Keratinocyte (primary cell): ENCODE measurements at regions not wholly inside any gene's neighbourhood (a gene's known extent, or its start where the extent isn't known, plus 50 kb on each side); places are given as distances from the start of the nearest gene placed in this dataset.

Source experiments
- DNase-seq: peaks from one replicate; pipeline ENCODE4 v3.0.0-alpha.2; 2011; ENCODE audit warnings: low read depth, missing footprints, low spot score
- FAIRE-seq: peaks from 2 replicates; lab custom pipeline; 2011; peaks lifted over from hg19 to GRCh38; lab: Jason Lieb, UNC
- H2AFZ ChIP-seq: 2 replicates; pipeline ENCODE4 v1.6.0; 2012; ENCODE audit warnings: low read length, control low read depth, inconsistent platforms; ENCODE audit not compliant: control insufficient read depth
- H3K27ac ChIP-seq: 2 replicates; pipeline ENCODE4 v1.5.1; 2011; ENCODE audit warnings: low read length; ENCODE audit not compliant: control insufficient read depth, insufficient read depth
- H3K27me3 ChIP-seq: 3 replicates; pipeline ENCODE4 v1.6.0; 2011; ENCODE audit warnings: low read length; ENCODE audit not compliant: control insufficient read depth, insufficient read depth; ENCODE audit errors: extremely low read depth
- H3K36me3 ChIP-seq, 2 experiments: 2 replicates in 1 of 2; 3 replicates in 1 of 2; pipeline ENCODE4 v1.5.1; 2011; ENCODE audit warnings: low read length in 2 of 2, mild to moderate bottlenecking in 1 of 2; ENCODE audit not compliant: control insufficient read depth in 2 of 2, insufficient read depth in 2 of 2; ENCODE audit errors: extremely low read depth in 1 of 2
- H3K4me1 ChIP-seq: 3 replicates; pipeline ENCODE4 v1.5.1; 2011; ENCODE audit warnings: low read length; ENCODE audit not compliant: control insufficient read depth, insufficient read depth; ENCODE audit errors: extremely low read depth
- H3K4me2 ChIP-seq: 3 replicates; pipeline ENCODE4 v1.6.0; 2011; ENCODE audit warnings: low read depth, low read length; ENCODE audit not compliant: control insufficient read depth, insufficient read depth; ENCODE audit errors: extremely low read depth
- H3K4me3 ChIP-seq, 3 experiments: fragments of 200-600 bp in 1 of 3; sonication (generic) in 1 of 3; 2 replicates in 2 of 3; 3 replicates in 1 of 3; pipeline ENCODE4 v1.5.1; 2011 to 2016; ENCODE audit warnings: low read length in 3 of 3, mild to moderate bottlenecking in 3 of 3, control low read depth in 2 of 3, inconsistent platforms in 1 of 3, low read depth in 1 of 3, mixed read lengths in 1 of 3, mixed run types in 1 of 3, moderate library complexity in 1 of 3; ENCODE audit not compliant: control insufficient read depth in 2 of 3, insufficient read depth in 2 of 3; ENCODE audit errors: extremely low read depth in 1 of 3
- H3K79me2 ChIP-seq: 2 replicates; pipeline ENCODE4 v1.6.0; 2012; ENCODE audit warnings: low read length; ENCODE audit not compliant: control insufficient read depth, insufficient read depth
- H3K9ac ChIP-seq: 3 replicates; pipeline ENCODE4 v1.6.0; 2011; ENCODE audit warnings: low read length; ENCODE audit not compliant: control insufficient read depth, insufficient read depth; ENCODE audit errors: extremely low read depth
- H3K9me1 ChIP-seq: 3 replicates; pipeline ENCODE4 v1.6.0; 2011; ENCODE audit warnings: low read length; ENCODE audit not compliant: control insufficient read depth, insufficient read depth; ENCODE audit errors: extremely low read depth
- H3K9me3 ChIP-seq: 2 replicates; pipeline ENCODE4 v1.5.1; 2012; ENCODE audit warnings: low read depth, low read length; ENCODE audit not compliant: control insufficient read depth
- H4K20me1 ChIP-seq: 3 replicates; pipeline ENCODE4 v1.6.0; 2011; ENCODE audit warnings: low read length; ENCODE audit not compliant: control insufficient read depth, insufficient read depth; ENCODE audit errors: extremely low read depth
- EZH2 ChIP-seq: IDR thresholded peaks from one replicate; pipeline ENCODE4 v1.6.1; 2012; ENCODE audit warnings: inconsistent platforms, mild to moderate bottlenecking, low read length, moderate library complexity
- dilution Hi-C: fragments of 300-500 bp; cut with MboI; formaldehyde crosslinking; loops from one replicate; pipeline ENCODE4 v1.7.0; 2020; ENCODE audit warnings: low sequenced_read_pairs; ENCODE audit not compliant: extremely low pct_ligation_motif_present
- TF ChIP-seq, protein P1 (sequence below), 3 experiments: IDR thresholded peaks in 1 of 3; conservative IDR thresholded peaks in 1 of 3; optimal IDR thresholded peaks in 1 of 3; 2 replicates in 2 of 3; 3 replicates in 1 of 3; pipeline versions ENCODE3 to v1.5.1; 2011; ENCODE audit warnings: low read length in 3 of 3, mild to moderate bottlenecking in 3 of 3, moderate library complexity in 2 of 3, control low read depth in 1 of 3, inconsistent platforms in 1 of 3; ENCODE audit not compliant: insufficient read depth in 2 of 3; ENCODE audit errors: extremely low read depth in 1 of 3

GRCh38 chr5:3377831-3378230, 217.8 kb upstream of the IRX1 start:
- Histone ChIP-seq H3K36me3 (no peaks in the 10 kb centered on the region), H3K79me2 (no peaks in the 10 kb centered on the region), H3K4me1 (no peaks in the 10 kb centered on the region), H3K27ac (no peak overlapping the region), H3K27me3 (no peaks in the 10 kb centered on the region), H3K9ac (no peak overlapping the region), H3K4me3 (no peak overlapping the region), H2AFZ (no peak overlapping the region), H3K9me3 (peaks cover 5% of the 10 kb centered on the region), H4K20me1 (no peaks in the 10 kb centered on the region), H3K9me1 (no peaks in the 10 kb centered on the region), H3K4me2 (no peak overlapping the region)
- dilution Hi-C loops = no loop called here
- FAIRE-seq (no peak), DNase-seq (no peak)
- no peak for TF ChIP-seq EZH2
- TF ChIP-seq, protein P1, sequence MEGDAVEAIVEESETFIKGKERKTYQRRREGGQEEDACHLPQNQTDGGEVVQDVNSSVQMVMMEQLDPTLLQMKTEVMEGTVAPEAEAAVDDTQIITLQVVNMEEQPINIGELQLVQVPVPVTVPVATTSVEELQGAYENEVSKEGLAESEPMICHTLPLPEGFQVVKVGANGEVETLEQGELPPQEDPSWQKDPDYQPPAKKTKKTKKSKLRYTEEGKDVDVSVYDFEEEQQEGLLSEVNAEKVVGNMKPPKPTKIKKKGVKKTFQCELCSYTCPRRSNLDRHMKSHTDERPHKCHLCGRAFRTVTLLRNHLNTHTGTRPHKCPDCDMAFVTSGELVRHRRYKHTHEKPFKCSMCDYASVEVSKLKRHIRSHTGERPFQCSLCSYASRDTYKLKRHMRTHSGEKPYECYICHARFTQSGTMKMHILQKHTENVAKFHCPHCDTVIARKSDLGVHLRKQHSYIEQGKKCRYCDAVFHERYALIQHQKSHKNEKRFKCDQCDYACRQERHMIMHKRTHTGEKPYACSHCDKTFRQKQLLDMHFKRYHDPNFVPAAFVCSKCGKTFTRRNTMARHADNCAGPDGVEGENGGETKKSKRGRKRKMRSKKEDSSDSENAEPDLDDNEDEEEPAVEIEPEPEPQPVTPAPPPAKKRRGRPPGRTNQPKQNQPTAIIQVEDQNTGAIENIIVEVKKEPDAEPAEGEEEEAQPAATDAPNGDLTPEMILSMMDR (optimal IDR thresholded peaks at IDR 0.05 in 1 of 3, IDR thresholded peaks at IDR 0.05 in 1 of 3, conservative IDR thresholded peaks at IDR 0.05 in 1 of 3; ENCODE audit: extremely low read depth in 1 of 3, insufficient read depth in 2 of 3, low read length in 3 of 3) = no peak

DNA sequence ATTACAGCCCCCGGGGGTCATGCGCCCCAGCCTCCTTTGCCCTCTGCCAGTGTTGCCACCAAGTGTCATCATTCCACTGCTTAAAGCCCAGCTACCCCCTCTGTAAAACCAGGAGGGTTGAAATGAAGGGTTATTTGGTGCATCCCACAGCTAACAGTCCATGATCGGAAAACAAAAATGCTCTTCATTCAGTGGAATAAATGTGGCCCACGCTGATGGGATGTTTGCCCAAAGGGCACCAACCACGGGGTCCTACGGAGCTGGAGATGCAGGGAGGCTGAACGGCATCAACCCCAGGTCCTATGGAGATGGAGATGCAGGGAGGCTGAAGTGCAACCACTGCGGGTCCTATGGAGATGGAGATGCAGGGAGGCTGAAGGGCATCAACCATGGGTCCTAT, 218.5 kb upstream of the IRX1 start:
- Histone ChIP-seq H4K20me1 (no peaks in the 10 kb centered on the region), H3K4me3 (no peak overlapping the region), H3K9me3 (peaks cover 4% of the 10 kb centered on the region), H2AFZ (no peak overlapping the region), H3K27me3 (no peaks in the 10 kb centered on the region), H3K79me2 (no peaks in the 10 kb centered on the region), H3K4me2 (no peak overlapping the region), H3K27ac (no peak overlapping the region), H3K36me3 (no peaks in the 10 kb centered on the region), H3K4me1 (no peaks in the 10 kb centered on the region), H3K9me1 (no peaks in the 10 kb centered on the region), H3K9ac (no peak overlapping the region)
- DNase-seq = no peak
- no peak for FAIRE-seq
- dilution Hi-C loops = no loop called here
- TF ChIP-seq, protein P1 (optimal IDR thresholded peaks at IDR 0.05 in 1 of 3, IDR thresholded peaks at IDR 0.05 in 1 of 3, conservative IDR thresholded peaks at IDR 0.05 in 1 of 3; ENCODE audit: extremely low read depth in 1 of 3, insufficient read depth in 2 of 3, low read length in 3 of 3) = no peak
- no peak for TF ChIP-seq EZH2
